ENCODE measurements at regions not wholly inside any gene's neighbourhood (a gene's known extent, or its start where the extent isn't known, plus 50 kb on each side); places are given as distances from the start of the nearest gene placed in this dataset.
A peak's percentile ranks its signal among the peaks of the same experiment; 100 is the strongest.

DNA sequence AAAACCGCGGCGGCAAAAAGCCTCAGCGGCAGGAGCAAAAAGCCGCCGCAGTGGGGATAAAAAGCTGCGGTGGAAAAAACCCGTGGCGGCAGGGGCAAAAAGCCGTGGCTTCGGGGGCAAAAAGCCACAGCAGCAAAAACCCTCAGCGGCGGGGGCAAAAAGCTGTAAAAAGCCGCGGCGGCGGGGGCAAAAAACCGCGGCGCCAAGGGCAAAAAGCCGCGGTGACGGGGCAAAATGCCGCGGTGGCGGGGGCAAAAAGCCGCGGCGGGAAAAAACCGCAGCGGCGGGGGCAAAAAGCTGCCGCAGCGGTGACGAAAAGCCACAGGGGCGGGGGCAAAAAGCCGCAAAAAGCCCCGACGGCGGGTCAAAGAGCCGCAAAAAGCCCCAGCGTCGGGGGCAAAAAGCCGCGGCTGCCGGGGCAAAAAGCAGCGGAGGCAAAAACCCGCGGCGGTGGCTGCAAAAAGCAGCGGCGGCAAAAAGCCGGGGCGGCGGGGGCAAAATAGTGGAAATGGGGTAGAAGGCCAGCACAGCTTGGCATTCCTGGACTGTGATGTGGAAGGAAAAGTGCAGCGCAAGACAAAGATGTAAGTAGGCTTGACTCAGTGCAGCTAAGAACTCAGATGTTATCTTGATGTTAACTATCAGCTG, 151.8 kb downstream of the ANKRD30BL start:
- FAIRE-seq (no peak), DNase-seq (ENCODE audit: low spot score) (no peak), ATAC-seq (no peak)
- TF ChIP-seq GTF3A (CRISPR knock-in tag; conservative IDR thresholded peaks at IDR 0.05) (no peak), ZNF777 (CRISPR knock-in tag; IDR thresholded peaks at IDR 0.05) (peak; percentile 45; the same call in 1 of the 2 replicates), EZH2 (conservative IDR thresholded peaks at IDR 0.05; ENCODE audit: low read depth, low read length) (peak; percentile 92), MTF2 (CRISPR knock-in tag; IDR thresholded peaks at IDR 0.05; ENCODE audit: borderline replicate concordance) (peak; percentile 58; the same call in 1 of the 2 replicates), RFX5 (IDR thresholded peaks at IDR 0.05; ENCODE audit: low read depth, low read length) (no peak), CBX2 (IDR thresholded peaks at IDR 0.05; ENCODE audit: low read depth, low read length) (peak; percentile 78; the same call in 1 of the 2 replicates), CBX2 (CRISPR knock-in tag; IDR thresholded peaks at IDR 0.05; ENCODE audit: low read depth) (no peak), AGO1 (IDR thresholded peaks at IDR 0.05; ENCODE audit: low read depth, low read length, poor library complexity, severe bottlenecking) (peak; percentile 23), KAT7 (CRISPR knock-in tag; IDR thresholded peaks at IDR 0.05; ENCODE audit: borderline replicate concordance) (no peak)
- TF ChIP-seq, protein P1, sequence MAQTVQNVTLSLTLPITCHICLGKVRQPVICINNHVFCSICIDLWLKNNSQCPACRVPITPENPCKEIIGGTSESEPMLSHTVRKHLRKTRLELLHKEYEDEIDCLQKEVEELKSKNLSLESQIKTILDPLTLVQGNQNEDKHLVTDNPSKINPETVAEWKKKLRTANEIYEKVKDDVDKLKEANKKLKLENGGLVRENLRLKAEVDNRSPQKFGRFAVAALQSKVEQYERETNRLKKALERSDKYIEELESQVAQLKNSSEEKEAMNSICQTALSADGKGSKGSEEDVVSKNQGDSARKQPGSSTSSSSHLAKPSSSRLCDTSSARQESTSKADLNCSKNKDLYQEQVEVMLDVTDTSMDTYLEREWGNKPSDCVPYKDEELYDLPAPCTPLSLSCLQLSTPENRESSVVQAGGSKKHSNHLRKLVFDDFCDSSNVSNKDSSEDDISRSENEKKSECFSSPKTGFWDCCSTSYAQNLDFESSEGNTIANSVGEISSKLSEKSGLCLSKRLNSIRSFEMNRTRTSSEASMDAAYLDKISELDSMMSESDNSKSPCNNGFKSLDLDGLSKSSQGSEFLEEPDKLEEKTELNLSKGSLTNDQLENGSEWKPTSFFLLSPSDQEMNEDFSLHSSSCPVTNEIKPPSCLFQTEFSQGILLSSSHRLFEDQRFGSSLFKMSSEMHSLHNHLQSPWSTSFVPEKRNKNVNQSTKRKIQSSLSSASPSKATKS (CRISPR knock-in tag; IDR thresholded peaks at IDR 0.05) = no peak
- TF ChIP-seq, protein P2, sequence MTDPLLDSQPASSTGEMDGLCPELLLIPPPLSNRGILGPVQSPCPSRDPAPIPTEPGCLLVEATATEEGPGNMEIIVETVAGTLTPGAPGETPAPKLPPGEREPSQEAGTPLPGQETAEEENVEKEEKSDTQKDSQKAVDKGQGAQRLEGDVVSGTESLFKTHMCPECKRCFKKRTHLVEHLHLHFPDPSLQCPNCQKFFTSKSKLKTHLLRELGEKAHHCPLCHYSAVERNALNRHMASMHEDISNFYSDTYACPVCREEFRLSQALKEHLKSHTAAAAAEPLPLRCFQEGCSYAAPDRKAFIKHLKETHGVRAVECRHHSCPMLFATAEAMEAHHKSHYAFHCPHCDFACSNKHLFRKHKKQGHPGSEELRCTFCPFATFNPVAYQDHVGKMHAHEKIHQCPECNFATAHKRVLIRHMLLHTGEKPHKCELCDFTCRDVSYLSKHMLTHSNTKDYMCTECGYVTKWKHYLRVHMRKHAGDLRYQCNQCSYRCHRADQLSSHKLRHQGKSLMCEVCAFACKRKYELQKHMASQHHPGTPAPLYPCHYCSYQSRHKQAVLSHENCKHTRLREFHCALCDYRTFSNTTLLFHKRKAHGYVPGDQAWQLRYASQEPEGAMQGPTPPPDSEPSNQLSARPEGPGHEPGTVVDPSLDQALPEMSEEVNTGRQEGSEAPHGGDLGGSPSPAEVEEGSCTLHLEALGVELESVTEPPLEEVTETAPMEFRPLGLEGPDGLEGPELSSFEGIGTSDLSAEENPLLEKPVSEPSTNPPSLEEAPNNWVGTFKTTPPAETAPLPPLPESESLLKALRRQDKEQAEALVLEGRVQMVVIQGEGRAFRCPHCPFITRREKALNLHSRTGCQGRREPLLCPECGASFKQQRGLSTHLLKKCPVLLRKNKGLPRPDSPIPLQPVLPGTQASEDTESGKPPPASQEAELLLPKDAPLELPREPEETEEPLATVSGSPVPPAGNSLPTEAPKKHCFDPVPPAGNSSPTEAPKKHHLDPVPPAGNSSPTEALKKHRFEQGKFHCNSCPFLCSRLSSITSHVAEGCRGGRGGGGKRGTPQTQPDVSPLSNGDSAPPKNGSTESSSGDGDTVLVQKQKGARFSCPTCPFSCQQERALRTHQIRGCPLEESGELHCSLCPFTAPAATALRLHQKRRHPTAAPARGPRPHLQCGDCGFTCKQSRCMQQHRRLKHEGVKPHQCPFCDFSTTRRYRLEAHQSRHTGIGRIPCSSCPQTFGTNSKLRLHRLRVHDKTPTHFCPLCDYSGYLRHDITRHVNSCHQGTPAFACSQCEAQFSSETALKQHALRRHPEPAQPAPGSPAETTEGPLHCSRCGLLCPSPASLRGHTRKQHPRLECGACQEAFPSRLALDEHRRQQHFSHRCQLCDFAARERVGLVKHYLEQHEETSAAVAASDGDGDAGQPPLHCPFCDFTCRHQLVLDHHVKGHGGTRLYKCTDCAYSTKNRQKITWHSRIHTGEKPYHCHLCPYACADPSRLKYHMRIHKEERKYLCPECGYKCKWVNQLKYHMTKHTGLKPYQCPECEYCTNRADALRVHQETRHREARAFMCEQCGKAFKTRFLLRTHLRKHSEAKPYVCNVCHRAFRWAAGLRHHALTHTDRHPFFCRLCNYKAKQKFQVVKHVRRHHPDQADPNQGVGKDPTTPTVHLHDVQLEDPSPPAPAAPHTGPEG (CRISPR knock-in tag; IDR thresholded peaks at IDR 0.05) = peak; percentile 76; the same call in 1 of the 2 replicates
- Histone ChIP-seq H3K4me1 (ENCODE audit: insufficient read depth, low read length) (peaks cover 5% of the 10 kb centered on the region; the same call in 1 of the 2 replicates), H3K36me3 (replicated peaks in 1 of 2; ENCODE audit: control insufficient read depth in 1 of 2, insufficient read depth in 2 of 2, low read length in 2 of 2) (no peaks in the 10 kb centered on the region), H3K9me3 (ENCODE audit: low read length) (no peaks in the 10 kb centered on the region), H3K27ac (ENCODE audit: extremely low read length, insufficient read depth, low read length) (no peak overlapping the region), H3K9ac (ENCODE audit: insufficient read depth, low read depth, low read length) (no peak overlapping the region), H2AFZ (ENCODE audit: low read length) (no peak overlapping the region), H3K4me2 (ENCODE audit: low read depth, low read length) (peak overlapping the region; percentile 60), H4K20me1 (ENCODE audit: insufficient read depth, low read length) (no peaks in the 10 kb centered on the region), H3K79me2 (ENCODE audit: insufficient read depth, low read length) (no peaks in the 10 kb centered on the region), H3K4me3 (replicated peaks in 1 of 3; ENCODE audit: insufficient read depth in 1 of 3, low read depth in 2 of 3, low read length in 3 of 3) (peak overlapping the region; percentile 33 to 59 (median 58); a peak in 5 of 6 replicates), H3K27me3 (ENCODE audit: control insufficient read depth in 1 of 2, insufficient read depth in 2 of 2, low read length in 2 of 2) (peaks cover 4 to 17% of the 10 kb centered on the region in 2 experiments; a peak in 4 of 5 replicates)
- 5% methylated on average over 56 of the region's 56 CpGs for WGBS (ENCODE audit: low lambda C conversion rate)
- intact Hi-C loops (cut with micrococcal nuclease; ENCODE audit: unreplicated experiment) = no loop called here
- POLR2A ChIA-PET = no interaction called here
- BruUV-seq (replicated peaks) = no TSS peak
- CTCF ChIA-PET (ENCODE audit: low intra/inter-chr PET ratio, low total read pairs) = no interaction called here
- in situ Hi-C loops (cut with HindIII; ENCODE audit: extremely low pct_ligation_motif_present, low pct_unique_long_range_greater_than_20kb) = no loop called here
